B cell (primary cell): ENCODE measurements at regions not wholly inside any gene's neighbourhood (a gene's known extent, or its start where the extent isn't known, plus 50 kb on each side); places are given as distances from the start of the nearest gene placed in this dataset.

Experiments
- CTCF ChIP-seq: fragments of 200-600 bp; IDR thresholded peaks from one replicate; pipeline ENCODE4 v1.8.0; 2022; ENCODE audit warnings: antibody characterized with exemption, mild to moderate bottlenecking
- EZH2 ChIP-seq: IDR thresholded peaks from 2 replicates; pipeline ENCODE4 v1.6.1; 2012; ENCODE audit warnings: borderline replicate concordance, low read depth, mild to moderate bottlenecking, moderate library complexity, low read length; ENCODE audit not compliant: insufficient read depth, poor library complexity, severe bottlenecking

GRCh38 chr2:177131858-177132257 lies 80.7 kb upstream of the HNRNPA3 start:
- TF ChIP-seq EZH2 = no peak
- TF ChIP-seq CTCF = no peak
